ENCODE measurements at regions not wholly inside any gene's neighbourhood (a gene's known extent, or its start where the extent isn't known, plus 50 kb on each side); places are given as distances from the start of the nearest gene placed in this dataset.

DNA sequence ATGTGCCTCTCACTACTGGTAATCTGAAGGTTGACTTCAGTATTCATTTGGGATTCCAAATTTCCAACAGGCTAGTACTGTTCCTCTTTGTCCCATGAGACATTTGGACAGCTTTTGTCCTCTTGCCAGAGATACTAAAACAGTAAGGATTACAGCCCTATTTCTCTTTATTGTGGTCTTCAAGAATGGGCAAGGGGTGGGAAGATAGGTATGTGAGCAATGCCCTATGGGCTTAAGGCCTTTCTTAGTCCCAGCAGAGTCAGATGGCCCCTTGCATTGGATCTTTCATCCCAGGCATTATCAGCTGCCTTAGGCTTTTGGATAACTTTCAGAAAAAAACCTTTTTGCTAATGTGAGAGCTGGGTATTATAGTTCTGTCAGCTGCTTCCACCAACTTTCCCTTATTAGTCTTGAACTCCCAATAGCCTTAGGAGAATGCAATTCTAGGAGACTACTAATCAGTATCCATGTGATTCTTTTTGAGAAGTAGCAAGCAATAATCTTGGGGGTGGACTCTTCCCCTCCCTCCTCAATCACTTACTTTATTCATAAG is 361.1 kb upstream of the NUDT12 start:
- TF ChIP-seq POLR2AphosphoS5 (IDR thresholded peaks at IDR 0.05; ENCODE audit: borderline replicate concordance, low read depth, low read length) (no peak), EZH2 (IDR thresholded peaks at IDR 0.05) (no peak), FOXP2 (optimal IDR thresholded peaks at IDR 0.05; ENCODE audit: control extremely low read depth, extremely low read length, insufficient read depth) (no peak)

All from SK-N-MC (cell line).